H1 (cell line): ENCODE measurements at regions not wholly inside any gene's neighbourhood (a gene's known extent, or its start where the extent isn't known, plus 50 kb on each side); places are given as distances from the start of the nearest gene placed in this dataset.

Source experiments
- CTCF ChIA-PET: fragments of 300-600 bp; sonication (Branson Sonifier 250); formaldehyde crosslinking; loops from one replicate; lab custom pipeline; 2021; ENCODE audit not compliant: partially characterized antibody; lab: Charles Lee
- POLR2A ChIA-PET: fragments of 300-600 bp; sonication (Branson Sonifier 250); formaldehyde crosslinking; loops from one replicate; lab custom pipeline; 2021; ENCODE audit warnings: inconsistent platforms; ENCODE audit not compliant: partially characterized antibody; lab: Charles Lee
- DNase-seq, 2 experiments: peaks; one replicate each; pipeline versions ENCODE4 v3.0.0 to v3.0.0-alpha.2; 2010 to 2022; ENCODE audit warnings: low spot score in 2 of 2, low read depth in 1 of 2, mixed read lengths in 1 of 2
- FAIRE-seq: peaks from 2 replicates; lab custom pipeline; 2011; peaks lifted over from hg19 to GRCh38; lab: Jason Lieb, UNC
- H2AFZ ChIP-seq: 2 replicates; pipeline ENCODE4 v1.8.1; 2012; ENCODE audit warnings: low read length, inconsistent platforms
- H2AK5ac ChIP-seq: 2 replicates; pipeline ENCODE4 v1.6.1; 2013; ENCODE audit warnings: low read depth, low read length
- H2BK120ac ChIP-seq: replicated peaks from 2 replicates; pipeline ENCODE3; 2013; ENCODE audit warnings: low read depth, low read length, inconsistent platforms
- H2BK12ac ChIP-seq: 2 replicates; pipeline ENCODE4 v1.6.1; 2013; ENCODE audit warnings: low read depth, low read length
- H2BK15ac ChIP-seq: 2 replicates; pipeline ENCODE4 v1.6.1; 2013; ENCODE audit warnings: low read length
- H2BK20ac ChIP-seq: 2 replicates; pipeline ENCODE4 v1.6.1; 2013; ENCODE audit warnings: low read length
- H2BK5ac ChIP-seq: 2 replicates; pipeline ENCODE4 v1.6.1; 2013; ENCODE audit warnings: low read depth, low read length
- H3K14ac ChIP-seq: 2 replicates; pipeline ENCODE4 v1.6.1; 2013; ENCODE audit warnings: inconsistent platforms; ENCODE audit not compliant: insufficient read length
- H3K18ac ChIP-seq: 2 replicates; pipeline ENCODE4 v1.6.1; 2013; ENCODE audit warnings: low read length; ENCODE audit errors: extremely low read depth
- H3K23ac ChIP-seq: 2 replicates; pipeline ENCODE4 v1.6.1; 2013; ENCODE audit warnings: inconsistent platforms; ENCODE audit not compliant: insufficient read length
- H3K23me2 ChIP-seq: 2 replicates; pipeline ENCODE4 v1.6.1; 2013; ENCODE audit warnings: low read depth, low read length
- H3K27ac ChIP-seq: 2 replicates; pipeline ENCODE4 v1.6.1; 2011; ENCODE audit warnings: low read depth, low read length, inconsistent platforms
- H3K27me3 ChIP-seq, 4 experiments: replicated peaks in 1 of 4; 1 replicate in 1 of 4; 2 replicates in 3 of 4; pipeline versions ENCODE4 v1.6.1 to v1.8.1; 2011 to 2013; ENCODE audit warnings: low read length in 3 of 4, mild to moderate bottlenecking in 3 of 4, inconsistent platforms in 2 of 4, mixed read lengths in 2 of 4, moderate library complexity in 1 of 4; ENCODE audit not compliant: control insufficient read depth in 3 of 4, insufficient read depth in 3 of 4; ENCODE audit errors: extremely low read depth in 1 of 4
- H3K36me3 ChIP-seq, 4 experiments: 2 replicates each; pipeline versions ENCODE4 v1.6.1 to v1.8.1; 2011 to 2013; ENCODE audit warnings: mild to moderate bottlenecking in 4 of 4, low read length in 3 of 4, moderate library complexity in 2 of 4, control low read depth in 1 of 4, inconsistent platforms in 1 of 4; ENCODE audit not compliant: insufficient read depth in 4 of 4, control insufficient read depth in 2 of 4
- H3K4ac ChIP-seq: replicated peaks from 2 replicates; pipeline ENCODE3; 2013; ENCODE audit warnings: low read length, low read depth, mixed read lengths, inconsistent platforms; ENCODE audit not compliant: insufficient read length
- H3K4me1 ChIP-seq, 4 experiments: replicated peaks in 1 of 4; 1 replicate in 1 of 4; 2 replicates in 3 of 4; pipeline versions ENCODE4 v1.6.1 to v1.8.1; 2011 to 2013; ENCODE audit warnings: low read length in 3 of 4, inconsistent platforms in 2 of 4, mixed read lengths in 1 of 4; ENCODE audit not compliant: insufficient read depth in 4 of 4, control insufficient read depth in 3 of 4
- H3K4me2 ChIP-seq, 2 experiments: 2 replicates each; pipeline versions ENCODE4 v1.6.1 to v1.8.1; 2011 to 2013; ENCODE audit warnings: low read depth in 2 of 2, low read length in 2 of 2, control low read depth in 1 of 2, inconsistent platforms in 1 of 2, mild to moderate bottlenecking in 1 of 2; ENCODE audit not compliant: insufficient read depth in 1 of 2
- H3K4me3 ChIP-seq, 4 experiments: fragments of 200-600, 300-600 bp in 1 of 4; sonication (generic), shearing (Covaris generic), sonication (Bioruptor Twin) in 1 of 4; 2 replicates each; pipeline versions ENCODE4 v1.5.1 to v1.8.1; 2011 to 2016; ENCODE audit warnings: low read length in 4 of 4, low read depth in 3 of 4, control low read depth in 2 of 4, inconsistent platforms in 2 of 4, mild to moderate bottlenecking in 2 of 4, mixed read lengths in 1 of 4, moderate library complexity in 1 of 4; ENCODE audit not compliant: insufficient read depth in 2 of 4; ENCODE audit errors: extremely low read depth in 1 of 4
- H3K56ac ChIP-seq: replicated peaks from 2 replicates; pipeline ENCODE3; 2013; ENCODE audit warnings: low read depth, mild to moderate bottlenecking, mixed read lengths, low read length, inconsistent platforms; ENCODE audit not compliant: insufficient read length
- H3K79me1 ChIP-seq: 2 replicates; pipeline ENCODE4 v1.6.1; 2013; ENCODE audit warnings: low read depth, low read length, control low read depth
- H3K79me2 ChIP-seq, 2 experiments: 2 replicates each; pipeline versions ENCODE4 v1.6.1 to v1.8.1; 2012 to 2013; ENCODE audit warnings: low read length in 2 of 2, mild to moderate bottlenecking in 2 of 2, inconsistent platforms in 1 of 2; ENCODE audit not compliant: insufficient read depth in 2 of 2, control insufficient read depth in 1 of 2
- H3K9ac ChIP-seq, 4 experiments: replicated peaks in 1 of 4; 1 replicate in 1 of 4; 2 replicates in 3 of 4; pipeline versions ENCODE4 v1.6.1 to v1.8.1; 2011 to 2013; ENCODE audit warnings: low read depth in 3 of 4, low read length in 3 of 4, control low read depth in 2 of 4, mild to moderate bottlenecking in 2 of 4, moderate library complexity in 2 of 4, inconsistent platforms in 1 of 4; ENCODE audit errors: extremely low read depth in 1 of 4
- H3K9me3 ChIP-seq, 2 experiments: 2 replicates each; pipeline versions ENCODE4 v1.6.1 to v1.8.1; 2012 to 2013; ENCODE audit warnings: mild to moderate bottlenecking in 2 of 2, moderate library complexity in 2 of 2, control low read depth in 1 of 2, inconsistent platforms in 1 of 2, low read depth in 1 of 2, low read length in 1 of 2, mixed read lengths in 1 of 2; ENCODE audit not compliant: insufficient read depth in 2 of 2
- H4K20me1 ChIP-seq, 2 experiments: replicated peaks in 1 of 2; 2 replicates each; pipeline versions ENCODE3 to v1.8.1; 2011 to 2013; ENCODE audit warnings: inconsistent platforms in 2 of 2, low read length in 2 of 2, mild to moderate bottlenecking in 1 of 2; ENCODE audit not compliant: insufficient read depth in 2 of 2, control insufficient read depth in 1 of 2
- H4K5ac ChIP-seq: 2 replicates; pipeline ENCODE4 v1.6.1; 2013; ENCODE audit warnings: low read length, low read depth, mixed read lengths, inconsistent platforms; ENCODE audit not compliant: insufficient read length
- H4K8ac ChIP-seq: 2 replicates; pipeline ENCODE4 v1.8.0; 2013; ENCODE audit warnings: mild to moderate bottlenecking, moderate library complexity, low read length, inconsistent platforms; ENCODE audit not compliant: insufficient read depth; ENCODE audit errors: extremely low read depth
- H4K91ac ChIP-seq: replicated peaks from 2 replicates; pipeline ENCODE3; 2013; ENCODE audit warnings: low read length, mixed read lengths, inconsistent platforms; ENCODE audit not compliant: insufficient read length
- CEBPB ChIP-seq: IDR thresholded peaks from 2 replicates; pipeline ENCODE4 v1.6.1; 2012; ENCODE audit warnings: low read depth, low read length
- CHD1 ChIP-seq: IDR thresholded peaks from 2 replicates; pipeline ENCODE4 v1.6.1; 2012; ENCODE audit warnings: low read depth, low read length, improper control_type of control experiment
- FOSL1 ChIP-seq: IDR thresholded peaks from 2 replicates; pipeline ENCODE4 v1.6.1; 2011; ENCODE audit warnings: mild to moderate bottlenecking, low read depth, low read length, moderate library complexity; ENCODE audit not compliant: insufficient read depth
- MAFK ChIP-seq: IDR thresholded peaks from 2 replicates; pipeline ENCODE4 v1.6.1; 2012; ENCODE audit warnings: low read depth, mild to moderate bottlenecking, improper control_type of control experiment, low read length
- POLR2AphosphoS5 ChIP-seq: IDR thresholded peaks from 2 replicates; pipeline ENCODE4 v1.6.1; 2011; ENCODE audit warnings: low read depth, low read length
- RFX5 ChIP-seq: IDR thresholded peaks from 2 replicates; pipeline ENCODE4 v1.6.1; 2011; ENCODE audit warnings: low read depth, low read length, improper control_type of control experiment, borderline replicate concordance
- RNF2 ChIP-seq: fragments of 200-900, 300-1000 bp; sonication (generic); IDR thresholded peaks from 2 replicates; pipeline ENCODE4 v1.7.1; 2016; ENCODE audit warnings: borderline replicate concordance, low read depth, mild to moderate bottlenecking, antibody characterized with exemption, low read length; ENCODE audit not compliant: poor library complexity, severe bottlenecking; ENCODE audit errors: missing control alignments
- RXRA ChIP-seq: IDR thresholded peaks from 2 replicates; pipeline ENCODE4 v1.6.1; 2011; ENCODE audit warnings: low read depth, mild to moderate bottlenecking, low read length, moderate library complexity; ENCODE audit not compliant: insufficient read depth
- TCF12 ChIP-seq: IDR thresholded peaks from 2 replicates; pipeline ENCODE4 v1.6.1; 2011; ENCODE audit warnings: low read depth, mild to moderate bottlenecking, low read length
- TEAD4 ChIP-seq: IDR thresholded peaks from 2 replicates; pipeline ENCODE4 v1.6.1; 2012; ENCODE audit warnings: low read depth, low read length, inconsistent platforms, mixed read lengths
- YY1 ChIP-seq: IDR thresholded peaks from 2 replicates; pipeline ENCODE4 v1.6.1; 2011; ENCODE audit warnings: low read depth, mild to moderate bottlenecking, low read length
- WGBS, 2 experiments: shearing (Covaris generic) in 1 of 2; methylation state at CpG; one replicate each; pipeline versions ENCODE4 v1.1.6 to v1.1.7; 2013 to 2015; ENCODE audit warnings: low lambda C conversion rate in 2 of 2, mixed read lengths in 2 of 2, inconsistent platforms in 1 of 2, low coverage in 1 of 2, missing lambda C conversion rate in 1 of 2; ENCODE audit not compliant: insufficient replicate concordance in 2 of 2, insufficient coverage in 1 of 2, insufficient read length in 1 of 2; ENCODE audit errors: extremely low coverage in 1 of 2, missing lambda C conversion rate in 1 of 2; 5-methylcytosine and 5-hydroxymethylcytosine counted together

- no peak overlapping the region for H3K18ac ChIP-seq
- POLR2A ChIA-PET, result no interaction called here
- H4K91ac ChIP-seq, result no peak overlapping the region
- no peak overlapping the region for H2AFZ ChIP-seq
- H3K4me3 ChIP-seq, result no peak overlapping the region
- H3K79me1 ChIP-seq, result no peaks in the 10 kb centered on the region
- CTCF ChIA-PET, result interaction anchor here (0.8 kb wide), 1 partner anchor 324 kb away, joined by 5 read pairs; no protein-coding TSS in a partner anchor
- no peak overlapping the region for H2BK120ac ChIP-seq
- H2BK12ac ChIP-seq, result no peak overlapping the region
- H3K56ac ChIP-seq, result no peak overlapping the region
- no peak overlapping the region for H2BK5ac ChIP-seq
- no peaks in the 10 kb centered on the region for H3K27me3 ChIP-seq
- H3K4me2 ChIP-seq, result no peak overlapping the region
- H3K4ac ChIP-seq, result no peak overlapping the region
- H4K5ac ChIP-seq, result no peak overlapping the region
- peaks cover 82 to 89% of the 10 kb centered on the region in 2 experiments for H3K9me3 ChIP-seq
- WGBS, 2 experiments, result 82% methylated on average over 5 of the region's 5 CpGs; no CpG with 5 or more reads in 1 of the 2 experiments
- no peak overlapping the region for H2BK20ac ChIP-seq
- TF ChIP-seq MAFK, result no peak
- no peak for TF ChIP-seq POLR2AphosphoS5
- TF ChIP-seq FOSL1, result no peak
- no peak for TF ChIP-seq RXRA
- TF ChIP-seq RNF2, result no peak
- no peak for TF ChIP-seq RFX5
- no peak for TF ChIP-seq YY1
- no peak for TF ChIP-seq CEBPB
- no peak for TF ChIP-seq TEAD4
- TF ChIP-seq CHD1, result no peak
- TF ChIP-seq TCF12, result no peak
- FAIRE-seq (no peak), DNase-seq (no peak)
- H3K4me1 ChIP-seq, result no peaks in the 10 kb centered on the region
- no peaks in the 10 kb centered on the region for H3K23me2 ChIP-seq
- H3K23ac ChIP-seq, result no peak overlapping the region
- no peaks in the 10 kb centered on the region for H3K79me2 ChIP-seq
- H2BK15ac ChIP-seq, result no peak overlapping the region
- H3K9ac ChIP-seq, result no peak overlapping the region
- H3K27ac ChIP-seq, result no peak overlapping the region
- H4K20me1 ChIP-seq, result no peaks in the 10 kb centered on the region
- H2AK5ac ChIP-seq, result no peak overlapping the region
- 0 out of 8 replicates have a peak, but pooled peaks cover 0 to under 1% (median 0%) of the 10 kb centered on the region in 4 experiments for H3K36me3 ChIP-seq
- H3K14ac ChIP-seq, result no peak overlapping the region
- H4K8ac ChIP-seq, result no peak overlapping the region
These were observed 698.4 kb downstream of the TBC1D22A start for GRCh38 chr22:47460861-47461260.
